SK-N-SH treated with all-trans-retinoic acid at 6 μM for 48 hours (cell line): ENCODE measurements at regions not wholly inside any gene's neighbourhood (a gene's known extent, or its start where the extent isn't known, plus 50 kb on each side); places are given as distances from the start of the nearest gene placed in this dataset.

Experiments
- ATAC-seq: fragments of 200-7000 bp; cut with Tn5 transposase; 3 replicates; pipeline ENCODE4 v1.9.1; 2020; ENCODE audit warnings: mild to moderate bottlenecking, moderate library complexity
- BACH2 ChIP-seq: fragments of 250-450 bp; sonication (Bioruptor Pico); IDR thresholded peaks from 2 replicates; pipeline ENCODE4 v1.9.0; 2021; ENCODE audit warnings: mild to moderate bottlenecking, borderline replicate concordance
- CREB5 ChIP-seq: fragments of 250-450 bp; sonication (Bioruptor Pico); IDR thresholded peaks from 2 replicates; pipeline ENCODE4 v1.5.1; 2020; ENCODE audit warnings: low read depth, mild to moderate bottlenecking, moderate library complexity
- CSDC2 ChIP-seq: fragments of 250-450 bp; sonication (Bioruptor Pico); IDR thresholded peaks from 2 replicates; pipeline ENCODE4 v1.5.0; 2020; ENCODE audit warnings: mild to moderate bottlenecking, moderate library complexity
- ESRRG ChIP-seq: fragments of 250-450 bp; sonication (Bioruptor Pico); IDR thresholded peaks from 2 replicates; pipeline ENCODE4 v1.6.1; 2021; ENCODE audit warnings: mild to moderate bottlenecking
- GLIS3 ChIP-seq: fragments of 250-450 bp; sonication (Bioruptor Pico); IDR thresholded peaks from 2 replicates; pipeline ENCODE4 v1.5.0; 2020; ENCODE audit warnings: mild to moderate bottlenecking, moderate library complexity
- ISL1 ChIP-seq: fragments of 250-450 bp; sonication (Bioruptor Pico); IDR thresholded peaks from 2 replicates; pipeline ENCODE4 v2.1.2; 2022; ENCODE audit warnings: mild to moderate bottlenecking, moderate library complexity
- OSR1 ChIP-seq: fragments of 250-450 bp; sonication (Bioruptor Pico); IDR thresholded peaks from 2 replicates; pipeline ENCODE4 v1.8.0; 2022; ENCODE audit warnings: moderate library complexity, mild to moderate bottlenecking, inconsistent platforms
- PATZ1 ChIP-seq: fragments of 250-450 bp; sonication (Bioruptor Pico); IDR thresholded peaks from 2 replicates; pipeline ENCODE4 v1.8.0; 2020; ENCODE audit warnings: mild to moderate bottlenecking, moderate library complexity, borderline replicate concordance
- POU6F1 ChIP-seq: fragments of 250-450 bp; sonication (Bioruptor Pico); IDR thresholded peaks from 2 replicates; pipeline ENCODE4 v1.8.0; 2021; ENCODE audit warnings: low read depth, mild to moderate bottlenecking, moderate library complexity, borderline replicate concordance
- PPARA ChIP-seq: fragments of 250-450 bp; sonication (Bioruptor Pico); IDR thresholded peaks from 2 replicates; pipeline ENCODE4 v1.5.0; 2020; ENCODE audit warnings: mild to moderate bottlenecking, borderline replicate concordance
- RARB ChIP-seq: fragments of 250-450 bp; sonication (Bioruptor Pico); IDR thresholded peaks from 2 replicates; pipeline ENCODE4 v1.8.0; 2021; ENCODE audit warnings: mild to moderate bottlenecking, moderate library complexity
- TCF4 ChIP-seq: fragments of 250-450 bp; sonication (Bioruptor Pico); IDR thresholded peaks from 2 replicates; pipeline ENCODE4 v1.8.0; 2021; ENCODE audit warnings: mild to moderate bottlenecking, moderate library complexity, borderline replicate concordance
- TOX ChIP-seq: fragments of 250-450 bp; sonication (Bioruptor Pico); IDR thresholded peaks from 2 replicates; pipeline ENCODE4 v1.8.0; 2021; ENCODE audit warnings: mild to moderate bottlenecking, moderate library complexity, borderline replicate concordance
- ZC3H10 ChIP-seq: fragments of 250-450 bp; sonication (Bioruptor Pico); IDR thresholded peaks from 2 replicates; pipeline ENCODE4 v1.5.1; 2021; ENCODE audit warnings: mild to moderate bottlenecking, moderate library complexity
- ZFP3 ChIP-seq: fragments of 250-450 bp; sonication (Bioruptor Pico); IDR thresholded peaks from 2 replicates; pipeline ENCODE4 v1.5.0; 2020; ENCODE audit warnings: mild to moderate bottlenecking, moderate library complexity
- ZFP30 ChIP-seq: fragments of 450-650 bp; formaldehyde crosslinking; IDR thresholded peaks from 2 replicates; pipeline ENCODE4 v1.5.0; 2022; ENCODE audit warnings: mild to moderate bottlenecking, moderate library complexity
- ZNF565 ChIP-seq: fragments of 450-650 bp; formaldehyde crosslinking; conservative IDR thresholded peaks from 2 replicates; pipeline ENCODE4 v1.5.0; 2020; ENCODE audit warnings: low read depth, mild to moderate bottlenecking, moderate library complexity
- ZNF70 ChIP-seq: fragments of 450-650 bp; formaldehyde crosslinking; IDR thresholded peaks from 2 replicates; pipeline ENCODE4 v1.5.0; 2020; ENCODE audit warnings: mild to moderate bottlenecking, moderate library complexity
- ZNF8 ChIP-seq: fragments of 450-650 bp; formaldehyde crosslinking; IDR thresholded peaks from 2 replicates; pipeline ENCODE4 v1.5.0; 2020; ENCODE audit warnings: mild to moderate bottlenecking, moderate library complexity
- TF ChIP-seq, protein P1 (sequence below): fragments of 250-450 bp; sonication (Bioruptor Pico); IDR thresholded peaks from 2 replicates; pipeline ENCODE4 v1.5.1; 2021; ENCODE audit warnings: mild to moderate bottlenecking, moderate library complexity
- TF ChIP-seq, protein P2 (sequence below): fragments of 250-450 bp; sonication (Bioruptor Pico); IDR thresholded peaks from 2 replicates; pipeline ENCODE4 v1.5.0; 2020; ENCODE audit warnings: mild to moderate bottlenecking, moderate library complexity

GRCh38 chr6:81575442-81575841, 177.0 kb downstream of the TENT5A start:
- no peak for ATAC-seq

GRCh38 chr6:81572020-81572419, 180.5 kb downstream of the TENT5A start:
- ATAC-seq, result no peak; the same call in 2 of the 3 replicates
- TF ChIP-seq ZFP3 (CRISPR knock-in tag), result no peak
- no peak for TF ChIP-seq GLIS3 (CRISPR knock-in tag)
- TF ChIP-seq OSR1 (CRISPR knock-in tag), result no peak
- TF ChIP-seq TOX (CRISPR knock-in tag), result no peak
- no peak for TF ChIP-seq ZFP30
- no peak for TF ChIP-seq PATZ1 (CRISPR knock-in tag)
- TF ChIP-seq, protein P1, sequence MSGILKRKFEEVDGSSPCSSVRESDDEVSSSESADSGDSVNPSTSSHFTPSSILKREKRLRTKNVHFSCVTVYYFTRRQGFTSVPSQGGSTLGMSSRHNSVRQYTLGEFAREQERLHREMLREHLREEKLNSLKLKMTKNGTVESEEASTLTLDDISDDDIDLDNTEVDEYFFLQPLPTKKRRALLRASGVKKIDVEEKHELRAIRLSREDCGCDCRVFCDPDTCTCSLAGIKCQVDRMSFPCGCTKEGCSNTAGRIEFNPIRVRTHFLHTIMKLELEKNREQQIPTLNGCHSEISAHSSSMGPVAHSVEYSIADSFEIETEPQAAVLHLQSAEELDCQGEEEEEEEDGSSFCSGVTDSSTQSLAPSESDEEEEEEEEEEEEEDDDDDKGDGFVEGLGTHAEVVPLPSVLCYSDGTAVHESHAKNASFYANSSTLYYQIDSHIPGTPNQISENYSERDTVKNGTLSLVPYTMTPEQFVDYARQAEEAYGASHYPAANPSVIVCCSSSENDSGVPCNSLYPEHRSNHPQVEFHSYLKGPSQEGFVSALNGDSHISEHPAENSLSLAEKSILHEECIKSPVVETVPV (CRISPR knock-in tag), result no peak
- no peak for TF ChIP-seq CREB5
- TF ChIP-seq ZC3H10, result no peak
- TF ChIP-seq ZNF8 (CRISPR knock-in tag), result no peak
- no peak for TF ChIP-seq RARB
- TF ChIP-seq BACH2 (CRISPR knock-in tag), result no peak
- no peak for TF ChIP-seq ZNF70 (CRISPR knock-in tag)
- TF ChIP-seq TCF4 (CRISPR knock-in tag), result no peak
- no peak for TF ChIP-seq ESRRG (CRISPR knock-in tag)
- TF ChIP-seq, protein P2, sequence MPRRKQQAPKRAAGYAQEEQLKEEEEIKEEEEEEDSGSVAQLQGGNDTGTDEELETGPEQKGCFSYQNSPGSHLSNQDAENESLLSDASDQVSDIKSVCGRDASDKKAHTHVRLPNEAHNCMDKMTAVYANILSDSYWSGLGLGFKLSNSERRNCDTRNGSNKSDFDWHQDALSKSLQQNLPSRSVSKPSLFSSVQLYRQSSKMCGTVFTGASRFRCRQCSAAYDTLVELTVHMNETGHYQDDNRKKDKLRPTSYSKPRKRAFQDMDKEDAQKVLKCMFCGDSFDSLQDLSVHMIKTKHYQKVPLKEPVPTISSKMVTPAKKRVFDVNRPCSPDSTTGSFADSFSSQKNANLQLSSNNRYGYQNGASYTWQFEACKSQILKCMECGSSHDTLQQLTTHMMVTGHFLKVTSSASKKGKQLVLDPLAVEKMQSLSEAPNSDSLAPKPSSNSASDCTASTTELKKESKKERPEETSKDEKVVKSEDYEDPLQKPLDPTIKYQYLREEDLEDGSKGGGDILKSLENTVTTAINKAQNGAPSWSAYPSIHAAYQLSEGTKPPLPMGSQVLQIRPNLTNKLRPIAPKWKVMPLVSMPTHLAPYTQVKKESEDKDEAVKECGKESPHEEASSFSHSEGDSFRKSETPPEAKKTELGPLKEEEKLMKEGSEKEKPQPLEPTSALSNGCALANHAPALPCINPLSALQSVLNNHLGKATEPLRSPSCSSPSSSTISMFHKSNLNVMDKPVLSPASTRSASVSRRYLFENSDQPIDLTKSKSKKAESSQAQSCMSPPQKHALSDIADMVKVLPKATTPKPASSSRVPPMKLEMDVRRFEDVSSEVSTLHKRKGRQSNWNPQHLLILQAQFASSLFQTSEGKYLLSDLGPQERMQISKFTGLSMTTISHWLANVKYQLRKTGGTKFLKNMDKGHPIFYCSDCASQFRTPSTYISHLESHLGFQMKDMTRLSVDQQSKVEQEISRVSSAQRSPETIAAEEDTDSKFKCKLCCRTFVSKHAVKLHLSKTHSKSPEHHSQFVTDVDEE, result no peak
- no peak for TF ChIP-seq PPARA (CRISPR knock-in tag)
- TF ChIP-seq POU6F1, result no peak
- TF ChIP-seq ZNF565, result no peak

More at GRCh38 chr6:81575442-81575841, 177.0 kb downstream of the TENT5A start:
- TF ChIP-seq POU6F1 (no peak), ZNF565 (no peak), GLIS3 (CRISPR knock-in tag) (no peak), CREB5 (no peak)

- TF ChIP-seq CSDC2 (CRISPR knock-in tag) (no peak), ISL1 (CRISPR knock-in tag) (no peak), TCF4 (CRISPR knock-in tag) (no peak), GLIS3 (CRISPR knock-in tag) (no peak), ZNF565 (no peak), ZFP30 (no peak), OSR1 (CRISPR knock-in tag) (no peak)
- TF ChIP-seq, protein P2, result no peak
- ATAC-seq, result no peak
Observed at GRCh38 chr6:81570681-81571080, 181.8 kb downstream of the TENT5A start.
